HL-60/S4 treated with phorbol 12-myristate 13-acetate at 8.2 ng/mL for 4 days and 3 days (cell line): ENCODE measurements at regions not wholly inside any gene's neighbourhood (a gene's known extent, or its start where the extent isn't known, plus 50 kb on each side); places are given as distances from the start of the nearest gene placed in this dataset.
"Not testable (repeated sequence)": the region's sequence is repeated elsewhere in the genome, so short reads cannot be mapped to it uniquely, and the experiment has no call there.

Experiments
- in situ Hi-C: fragments of 300-500 bp; cut with MboI; formaldehyde crosslinking; loops from 2 replicates; pipeline ENCODE4 v1.15.0; 2022; ENCODE audit warnings: low sequenced_read_pairs

GRCh38 chrX:46178763-46179162 lies 366.5 kb downstream of the ZNF674 start:
- in situ Hi-C loops = no loop called here

DNA sequence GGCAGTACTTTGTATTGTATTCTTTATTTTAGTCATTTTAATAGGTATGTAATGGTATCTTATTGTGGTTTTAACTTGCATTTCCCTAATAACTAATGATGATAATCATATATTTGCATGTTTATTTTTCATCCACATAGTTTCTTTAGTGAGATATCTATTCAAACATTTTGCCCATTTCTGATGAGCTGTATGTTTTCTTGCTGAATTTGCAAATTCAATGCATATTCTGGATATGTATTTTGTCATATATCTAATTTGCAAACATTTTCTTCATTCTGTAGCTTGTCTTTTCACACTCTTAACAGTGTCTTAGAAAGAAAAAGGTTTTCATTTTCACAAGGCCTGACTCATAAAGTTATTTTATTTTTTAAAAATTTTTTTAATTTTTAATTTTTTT lies 372.1 kb downstream of the ZNF674 start:
- in situ Hi-C loops = no loop called here

DNA sequence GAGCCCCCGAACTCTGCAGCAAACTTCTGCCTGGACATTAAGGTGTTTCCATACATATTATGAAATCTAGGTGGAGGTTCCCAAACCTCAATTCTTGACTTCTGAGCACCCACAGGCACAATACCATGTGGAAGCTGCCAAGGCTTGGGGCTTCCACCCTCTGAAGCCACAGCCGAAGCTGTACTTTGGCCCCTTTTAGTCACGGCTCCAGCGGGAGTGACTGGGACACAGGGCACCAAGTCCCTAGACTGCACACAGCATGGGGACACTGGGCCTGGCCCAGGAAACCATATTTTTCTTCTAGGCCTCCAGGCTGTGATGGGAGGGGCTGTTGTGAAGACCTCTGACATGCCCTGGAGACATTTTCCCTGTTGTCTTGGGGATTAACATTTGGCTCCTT lies 373.8 kb downstream of the ZNF674 start:
- in situ Hi-C loops = not testable (repeated sequence)

DNA sequence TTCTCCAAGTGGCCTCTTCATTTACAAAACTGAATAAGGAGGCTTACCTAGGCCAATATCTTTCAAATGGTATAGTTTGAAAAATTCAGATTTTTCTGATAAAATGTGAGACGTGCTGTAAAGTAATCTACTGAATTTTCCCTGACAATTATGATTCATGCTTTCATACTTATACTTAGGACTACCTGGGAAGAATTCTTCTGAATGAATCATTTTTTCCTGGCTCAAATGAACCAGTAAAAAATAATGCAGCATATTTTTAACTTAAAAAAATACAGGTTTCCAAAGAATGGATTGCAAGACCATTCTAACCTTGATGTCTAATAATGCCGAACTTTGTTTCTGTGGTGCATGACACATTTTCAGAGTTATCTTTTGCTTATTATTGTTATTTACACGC lies 375.4 kb downstream of the ZNF674 start:
- in situ Hi-C loops = no loop called here

DNA sequence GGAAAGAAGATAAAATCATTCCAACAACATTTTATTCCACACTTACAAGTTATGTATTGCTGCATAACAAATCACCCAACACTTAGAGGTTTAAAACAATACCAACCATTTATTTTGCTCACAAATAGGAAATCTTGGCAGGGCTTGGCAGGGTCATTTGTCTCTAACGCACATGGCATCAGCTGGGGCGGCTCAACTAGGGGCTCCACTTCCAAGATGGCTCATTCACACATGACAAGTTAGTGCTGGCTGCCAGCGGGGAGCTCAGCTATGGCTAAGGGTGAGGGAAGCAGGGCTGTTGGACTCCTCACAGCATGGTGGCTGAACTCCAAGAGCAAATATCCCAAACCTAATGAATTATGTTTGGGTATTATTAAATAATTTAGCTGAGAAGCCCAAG lies 377.0 kb downstream of the ZNF674 start:
- in situ Hi-C loops = no loop called here

DNA sequence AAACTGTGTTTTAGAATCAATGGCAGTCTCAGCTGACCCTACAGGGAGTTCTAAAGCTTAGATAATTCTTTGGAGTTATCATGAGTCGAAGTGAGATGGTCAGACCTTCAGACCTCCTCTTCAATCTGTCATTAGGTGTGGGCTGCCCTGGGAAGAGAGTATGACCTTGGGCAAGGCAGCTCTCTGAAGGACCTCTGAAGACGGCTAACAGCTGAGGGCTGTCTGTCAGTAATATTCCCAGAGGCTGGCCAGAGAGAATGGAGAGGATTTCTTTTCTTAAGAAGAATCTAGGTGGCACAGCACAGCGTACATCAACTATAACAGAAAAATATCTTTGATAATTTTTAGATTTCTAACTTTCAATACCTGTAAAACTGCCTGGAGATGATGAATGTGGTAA lies 379.4 kb downstream of the ZNF674 start:
- in situ Hi-C loops = no loop called here

GRCh38 chrX:46165411-46165810 lies 379.8 kb downstream of the ZNF674 start:
- in situ Hi-C loops = no loop called here

DNA sequence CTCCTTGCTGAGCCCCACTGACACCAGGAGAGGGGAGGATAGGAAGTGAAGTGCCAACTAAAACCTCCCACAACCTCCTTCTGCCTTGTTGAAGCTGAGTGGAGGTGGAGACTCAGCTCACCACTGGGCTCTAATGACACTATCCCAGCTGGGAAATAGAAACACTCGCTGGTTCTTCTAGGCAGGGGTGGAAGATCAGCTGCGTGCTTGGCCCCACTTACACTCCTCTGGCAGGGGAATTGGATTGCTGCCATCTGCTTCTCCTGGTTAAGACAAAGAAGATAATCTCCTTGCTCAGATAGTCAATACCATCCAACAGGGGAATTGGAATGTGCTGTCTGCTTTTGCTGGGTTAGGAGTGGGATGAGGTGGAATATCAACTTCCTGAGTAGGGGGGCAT lies 392.5 kb downstream of the ZNF674 start:
- in situ Hi-C loops = no loop called here

- in situ Hi-C loops = not testable (repeated sequence)
These were observed 393.9 kb downstream of the ZNF674 start for GRCh38 chrX:46151332-46151731.

DNA sequence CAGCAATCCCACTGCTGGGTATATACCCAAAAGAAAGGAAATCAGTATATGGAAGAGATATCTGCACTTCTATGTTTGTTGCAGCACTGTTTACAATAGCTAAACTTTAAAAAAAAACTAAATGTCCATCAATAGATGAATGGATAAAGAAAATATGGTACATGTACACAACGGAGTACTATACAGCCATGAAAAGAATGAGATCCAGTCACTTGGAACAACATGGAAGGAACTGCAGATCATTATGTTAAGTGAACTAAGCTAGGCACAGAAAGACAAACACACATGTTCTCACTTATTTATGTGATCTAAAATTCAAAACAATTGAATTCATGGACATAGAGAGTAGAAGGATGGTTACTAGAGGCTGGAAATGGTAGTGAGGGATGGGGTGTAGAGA lies 400.7 kb downstream of the ZNF674 start:
- in situ Hi-C loops = no loop called here

DNA sequence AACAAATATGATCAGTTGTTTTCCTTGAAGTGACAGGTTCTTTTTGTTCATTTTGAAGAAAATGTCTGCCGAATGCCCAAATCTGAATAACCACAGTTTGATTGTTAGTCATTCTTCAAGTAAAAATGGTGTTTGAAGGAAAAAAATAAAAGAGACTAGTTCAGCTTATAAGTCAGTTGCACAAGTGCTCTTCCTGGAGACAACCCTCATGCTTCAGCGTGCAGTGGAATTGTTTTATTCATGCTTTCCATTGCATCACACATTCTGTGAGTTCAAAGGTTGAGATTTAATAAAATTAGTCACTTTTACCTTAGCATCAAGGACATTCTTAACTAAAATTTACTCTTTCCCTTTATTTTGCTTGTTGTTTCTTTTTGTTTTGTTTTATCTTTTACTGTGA lies 404.9 kb downstream of the ZNF674 start:
- in situ Hi-C loops = no loop called here

DNA sequence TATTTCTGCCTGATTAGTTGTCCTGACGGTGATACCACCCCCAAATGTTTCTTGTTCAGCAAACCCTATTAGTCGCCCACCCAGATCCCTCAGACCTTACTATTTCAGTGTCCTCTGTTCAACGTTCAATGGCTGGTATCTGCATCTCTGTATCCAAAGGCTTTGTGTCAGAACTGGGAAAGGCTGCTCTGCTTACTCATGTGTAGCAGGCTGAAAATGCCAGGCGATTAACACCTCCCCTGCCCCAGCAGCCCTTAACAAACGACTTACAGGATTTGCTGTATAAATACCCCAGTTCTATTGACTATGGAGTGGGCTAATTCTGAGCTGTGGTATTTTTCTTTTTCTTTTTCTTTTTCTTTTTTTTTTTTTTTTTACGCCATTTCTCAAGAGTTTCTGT lies 415.0 kb downstream of the ZNF674 start:
- in situ Hi-C loops = no loop called here

- in situ Hi-C loops = no loop called here
These were observed 420.1 kb downstream of the ZNF674 start for GRCh38 chrX:46125111-46125510.

DNA sequence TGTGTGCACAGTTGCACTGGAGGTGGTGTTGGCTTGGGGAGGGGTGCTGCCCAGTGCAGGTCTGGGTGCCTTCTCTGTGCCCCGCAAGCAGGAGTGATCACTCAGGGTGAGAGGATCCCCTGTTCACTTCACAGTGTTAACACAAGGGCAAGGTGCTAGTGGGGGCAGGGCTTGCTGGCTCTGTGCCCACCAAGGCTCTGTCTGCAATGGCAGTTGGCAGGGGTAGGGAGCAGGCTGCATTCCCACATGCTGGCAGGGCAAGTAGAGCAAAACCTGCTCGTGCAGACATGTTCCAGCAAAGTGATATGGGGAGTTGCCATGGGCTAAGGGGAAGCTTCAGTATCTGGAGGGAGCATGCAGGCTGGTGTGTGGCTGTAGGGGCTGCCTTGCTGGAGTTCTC lies 428.0 kb downstream of the ZNF674 start:
- in situ Hi-C loops = no loop called here

GRCh38 chrX:46087310-46087709 lies 457.9 kb downstream of the ZNF674 start:
- in situ Hi-C loops = not testable (repeated sequence)

- in situ Hi-C loops = not testable (repeated sequence)
These were observed 465.1 kb downstream of the ZNF674 start for GRCh38 chrX:46080121-46080520.

- in situ Hi-C loops = no loop called here
These were observed 472.4 kb downstream of the ZNF674 start for GRCh38 chrX:46072791-46073190.

DNA sequence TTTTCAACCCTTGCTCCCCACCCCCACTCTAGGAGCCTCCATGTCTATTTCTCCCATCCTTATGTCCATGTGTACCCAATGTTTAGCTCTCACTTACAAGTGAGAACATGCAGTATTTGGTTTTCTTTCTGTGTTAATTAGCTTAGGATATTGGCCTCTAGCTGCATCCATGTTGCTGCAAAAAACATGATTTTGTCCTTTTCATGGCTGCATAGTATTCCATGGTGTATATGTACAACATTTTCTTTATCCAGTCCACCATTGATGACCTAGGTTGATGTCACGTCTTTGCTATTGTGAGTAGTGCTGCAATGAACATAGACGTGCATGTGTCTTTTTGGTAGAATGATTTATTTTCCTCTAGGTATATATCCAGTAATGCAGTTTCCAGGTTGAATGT lies 472.8 kb downstream of the ZNF674 start:
- in situ Hi-C loops = no loop called here

DNA sequence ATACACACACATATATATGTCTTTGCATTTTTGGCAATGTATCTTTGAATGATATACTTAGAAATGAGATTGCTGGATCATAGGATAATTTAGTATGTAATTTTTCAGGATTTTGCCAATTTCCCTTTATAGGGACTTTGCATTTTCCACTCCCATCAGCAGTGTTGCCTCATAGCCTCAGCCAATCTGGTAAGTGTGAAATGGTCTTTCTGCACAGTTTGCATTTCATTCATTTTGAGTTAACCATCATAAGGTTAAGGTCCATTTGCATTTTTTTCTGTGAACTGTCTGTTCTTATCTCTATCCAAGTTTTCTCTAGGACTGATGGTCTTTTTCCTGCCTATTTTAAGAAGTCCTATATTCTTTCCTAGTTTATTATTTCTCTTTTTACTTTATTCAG lies 474.8 kb downstream of the ZNF674 start:
- in situ Hi-C loops = no loop called here

DNA sequence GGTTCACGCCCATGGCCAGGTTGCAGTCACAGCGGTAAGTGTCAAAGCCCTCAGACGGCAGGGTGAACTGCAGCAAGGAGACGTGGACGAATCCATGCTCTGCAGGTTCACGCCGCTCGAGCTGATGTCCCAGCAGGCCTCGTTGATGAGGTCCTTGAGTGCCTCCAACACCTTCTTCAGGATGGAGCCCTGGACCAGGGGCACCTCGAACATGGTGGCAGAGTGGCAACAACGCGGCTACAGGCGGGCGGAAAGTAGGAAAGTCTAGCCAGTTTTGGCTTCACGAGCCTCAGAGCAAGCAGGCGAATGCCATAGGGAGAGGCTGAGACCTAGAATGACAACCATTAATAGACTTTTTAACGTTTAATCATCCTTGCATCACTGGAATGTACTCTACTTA lies 485.9 kb downstream of the ZNF674 start:
- in situ Hi-C loops = no loop called here

- in situ Hi-C loops = no loop called here
These were observed 500.7 kb downstream of the ZNF674 start for GRCh38 chrX:46044486-46044885.

DNA sequence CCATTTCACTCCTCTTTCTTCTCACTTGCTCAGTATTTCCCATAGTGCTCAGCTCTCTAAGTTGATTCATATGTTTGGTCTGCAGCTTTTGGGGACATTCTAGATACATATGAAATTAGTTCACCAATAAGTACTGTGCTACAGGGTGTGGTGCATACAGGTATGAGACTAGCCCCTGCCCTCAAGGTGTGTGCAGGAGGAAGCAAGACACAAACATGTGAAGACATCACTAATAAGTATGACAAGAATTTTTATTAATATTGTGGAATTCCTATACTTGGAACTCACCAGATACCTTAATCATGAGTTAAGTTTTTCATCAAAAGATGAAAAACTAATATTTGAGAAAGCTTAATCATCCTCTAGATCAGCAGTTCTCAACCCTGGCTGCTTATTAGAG lies 505.2 kb downstream of the ZNF674 start:
- in situ Hi-C loops = no loop called here

GRCh38 chrX:46039526-46039925 lies 505.7 kb downstream of the ZNF674 start:
- in situ Hi-C loops = no loop called here

GRCh38 chrX:46036508-46036907 lies 508.7 kb downstream of the ZNF674 start:
- in situ Hi-C loops = no loop called here
